H9 (cell line): ENCODE measurements at regions not wholly inside any gene's neighbourhood (a gene's known extent, or its start where the extent isn't known, plus 50 kb on each side); places are given as distances from the start of the nearest gene placed in this dataset.

Experiments used
- DNase-seq: peaks from one replicate; pipeline ENCODE4 v3.0.0-alpha.2; 2017
- H2AFZ ChIP-seq: one replicate; pipeline ENCODE4 v1.6.1; 2013; ENCODE audit warnings: mild to moderate bottlenecking, low read length, control low read depth, moderate library complexity
- H2AK5ac ChIP-seq: 2 replicates; pipeline ENCODE4 v1.6.1; 2013; ENCODE audit warnings: low read length, control low read depth, mixed read lengths; ENCODE audit not compliant: insufficient read length
- H2BK120ac ChIP-seq: one replicate; pipeline ENCODE4 v1.6.1; 2013; ENCODE audit warnings: low read depth, mild to moderate bottlenecking, low read length, control low read depth, inconsistent platforms; ENCODE audit not compliant: poor library complexity, severe bottlenecking
- H2BK12ac ChIP-seq: 2 replicates; pipeline ENCODE4 v1.6.1; 2013; ENCODE audit warnings: low read length, control low read depth, mixed read lengths, low read depth; ENCODE audit not compliant: insufficient read length
- H2BK15ac ChIP-seq: 2 replicates; pipeline ENCODE4 v1.6.1; 2013; ENCODE audit warnings: low read depth, low read length, control low read depth
- H2BK20ac ChIP-seq: one replicate; pipeline ENCODE4 v1.6.1; 2013; ENCODE audit warnings: low read depth, mild to moderate bottlenecking, low read length, control low read depth, inconsistent platforms; ENCODE audit not compliant: poor library complexity, severe bottlenecking
- H2BK5ac ChIP-seq: 2 replicates; pipeline ENCODE4 v1.6.1; 2013; ENCODE audit warnings: low read length, control low read depth, mixed read lengths; ENCODE audit not compliant: insufficient read length
- H3K14ac ChIP-seq: 2 replicates; pipeline ENCODE4 v1.6.1; 2013; ENCODE audit warnings: low read length, control low read depth; ENCODE audit not compliant: insufficient read depth
- H3K18ac ChIP-seq: 2 replicates; pipeline ENCODE4 v1.6.1; 2013; ENCODE audit warnings: low read depth, mild to moderate bottlenecking, mixed read lengths, low read length, control low read depth; ENCODE audit not compliant: insufficient read length
- H3K23ac ChIP-seq: 2 replicates; pipeline ENCODE4 v1.6.1; 2013; ENCODE audit warnings: low read length, control low read depth, mixed read lengths, low read depth; ENCODE audit not compliant: insufficient read length
- H3K23me2 ChIP-seq: 2 replicates; pipeline ENCODE4 v1.6.1; 2013; ENCODE audit warnings: low read depth, mild to moderate bottlenecking, mixed read lengths, low read length, control low read depth; ENCODE audit not compliant: insufficient read length, poor library complexity, severe bottlenecking
- H3K27ac ChIP-seq: 2 replicates; pipeline ENCODE4 v1.5.1; 2013; ENCODE audit warnings: low read length, control low read depth, mixed read lengths, low read depth; ENCODE audit not compliant: insufficient read length
- H3K27me3 ChIP-seq: 2 replicates; pipeline ENCODE4 v1.6.1; 2013; ENCODE audit warnings: low read length, control low read depth, inconsistent platforms; ENCODE audit not compliant: insufficient read depth
- H3K4ac ChIP-seq: 2 replicates; pipeline ENCODE4 v1.6.1; 2013; ENCODE audit warnings: low read depth, mild to moderate bottlenecking, control low read depth, inconsistent platforms, low read length, moderate library complexity
- H3K4me1 ChIP-seq: 2 replicates; pipeline ENCODE4 v1.6.1; 2013; ENCODE audit warnings: low read length, control low read depth, inconsistent platforms; ENCODE audit not compliant: insufficient read depth
- H3K4me2 ChIP-seq: 2 replicates; pipeline ENCODE4 v1.6.1; 2013; ENCODE audit warnings: low read length, control low read depth, mixed read lengths; ENCODE audit not compliant: insufficient read length, insufficient read depth
- H3K56ac ChIP-seq: 2 replicates; pipeline ENCODE4 v1.6.1; 2013; ENCODE audit warnings: low read depth, mild to moderate bottlenecking, mixed read lengths, low read length, control low read depth; ENCODE audit not compliant: insufficient read length
- H3K79me1 ChIP-seq: 2 replicates; pipeline ENCODE4 v1.6.1; 2013; ENCODE audit warnings: low read depth, mild to moderate bottlenecking, moderate library complexity, low read length, control low read depth, inconsistent platforms; ENCODE audit not compliant: insufficient read depth, poor library complexity, severe bottlenecking
- H3K79me2 ChIP-seq: 2 replicates; pipeline ENCODE4 v1.6.1; 2013; ENCODE audit warnings: low read length, control low read depth, inconsistent platforms; ENCODE audit not compliant: insufficient read depth
- H3K9ac ChIP-seq: 2 replicates; pipeline ENCODE4 v1.6.1; 2013; ENCODE audit warnings: low read length, control low read depth, mixed read lengths; ENCODE audit not compliant: insufficient read length; ENCODE audit errors: extremely low read depth
- H3K9me3 ChIP-seq: one replicate; pipeline ENCODE4 v1.6.1; 2013; ENCODE audit warnings: low read depth, low read length, inconsistent platforms; ENCODE audit not compliant: control insufficient read depth
- H3T11ph ChIP-seq: one replicate; pipeline ENCODE4 v1.6.1; 2013; ENCODE audit warnings: mild to moderate bottlenecking, low read length, control low read depth, inconsistent platforms
- H4K20me1 ChIP-seq: one replicate; pipeline ENCODE4 v1.6.1; 2013; ENCODE audit not compliant: control insufficient read depth, insufficient read length, insufficient read depth
- H4K5ac ChIP-seq: 2 replicates; pipeline ENCODE4 v1.6.1; 2013; ENCODE audit warnings: low read depth, mild to moderate bottlenecking, mixed read lengths, low read length, control low read depth; ENCODE audit not compliant: insufficient read length
- H4K8ac ChIP-seq: replicated peaks from 2 replicates; pipeline ENCODE4 v1.6.1; 2013; ENCODE audit warnings: low read length, control low read depth, mixed read lengths, low read depth; ENCODE audit not compliant: insufficient read length
- H4K91ac ChIP-seq: 2 replicates; pipeline ENCODE4 v1.6.1; 2013; ENCODE audit warnings: low read depth, mild to moderate bottlenecking, moderate library complexity, mixed read lengths, low read length, control low read depth; ENCODE audit not compliant: insufficient read length
- H3K27ac Mint-ChIP-seq, 3 experiments: 2 replicates in 2 of 3; 3 replicates in 1 of 3; pipeline ENCODE4 v1.8.0; 2020 to 2021; ENCODE audit warnings: mixed read lengths in 3 of 3, mild to moderate bottlenecking in 1 of 3, moderate library complexity in 1 of 3
- H3K27me3 Mint-ChIP-seq: 2 replicates; pipeline ENCODE4 v1.8.0; 2021; ENCODE audit warnings: low read depth, mild to moderate bottlenecking, moderate library complexity, mixed read lengths
- H3K36me3 Mint-ChIP-seq, 3 experiments: 2 replicates in 2 of 3; 3 replicates in 1 of 3; pipeline ENCODE4 v1.8.0; 2020 to 2021; ENCODE audit warnings: low read depth in 3 of 3, mixed read lengths in 3 of 3; ENCODE audit not compliant: insufficient read depth in 1 of 3
- H3K4me1 Mint-ChIP-seq, 2 experiments: 2 replicates each; pipeline ENCODE4 v1.8.0; 2020; ENCODE audit warnings: mixed read lengths in 2 of 2
- H3K4me3 Mint-ChIP-seq, 2 experiments: 2 replicates in 1 of 2; 3 replicates in 1 of 2; pipeline ENCODE4 v1.8.0; 2020 to 2021; ENCODE audit warnings: mild to moderate bottlenecking in 2 of 2, mixed read lengths in 2 of 2, moderate library complexity in 1 of 2
- H3K9me3 Mint-ChIP-seq, 2 experiments: 2 replicates in 1 of 2; 3 replicates in 1 of 2; pipeline ENCODE4 v1.8.0; 2020; ENCODE audit warnings: mild to moderate bottlenecking in 2 of 2, mixed read lengths in 2 of 2, moderate library complexity in 1 of 2
- WGBS: extraction: QIAGEN DNeasy Blood & Tissue Kit; methylation state at CpG from one replicate; pipeline ENCODE4 v1.1.7; 2013; ENCODE audit warnings: missing lambda C conversion rate, low lambda C conversion rate, mixed read lengths; ENCODE audit not compliant: insufficient read length; ENCODE audit errors: extremely low coverage; 5-methylcytosine and 5-hydroxymethylcytosine counted together
- TF ChIP-seq, protein P1 (sequence below): fragments of 200-600 bp; sonication (generic); conservative IDR thresholded peaks from 3 replicates; pipeline ENCODE4 v1.8.0; 2021; ENCODE audit warnings: antibody characterized with exemption, mild to moderate bottlenecking

DNA sequence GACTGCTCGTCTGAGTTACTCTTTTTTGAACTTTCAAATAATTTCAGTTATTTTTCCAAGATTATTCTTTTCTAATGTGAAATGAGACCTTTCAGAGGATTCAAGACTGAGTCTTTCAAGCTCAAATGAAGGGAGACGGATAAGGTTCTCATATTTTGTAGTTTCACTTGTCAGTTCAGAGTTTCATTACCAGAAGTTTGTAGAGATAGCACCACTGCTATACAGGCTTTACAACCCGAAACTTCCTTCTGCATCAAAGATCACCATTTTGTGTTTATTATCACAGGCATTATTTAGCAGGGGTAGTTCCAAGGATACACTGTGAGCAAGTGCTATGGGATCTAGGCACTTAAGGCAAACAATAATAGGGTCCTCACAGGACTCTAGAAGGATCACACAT lies 74.7 kb upstream of the EPHA7 start:
- Histone ChIP-seq H2BK20ac (no peak overlapping the region), H4K91ac (no peak overlapping the region), H3K23me2 (no peaks in the 10 kb centered on the region), H3K79me1 (no peaks in the 10 kb centered on the region), H3K79me2 (no peaks in the 10 kb centered on the region), H2AFZ (no peak overlapping the region), H3K14ac (no peak overlapping the region), H3K9me3 (no peaks in the 10 kb centered on the region), H3K4me2 (no peak overlapping the region), H4K20me1 (no peaks in the 10 kb centered on the region), H4K5ac (no peak overlapping the region), H3K18ac (no peak overlapping the region), H3K9ac (no peak overlapping the region), H3K4ac (no peak overlapping the region), H2BK120ac (no peak overlapping the region), H2BK15ac (no peak overlapping the region), H3K27ac (no peak overlapping the region), H3K27me3 (no peaks in the 10 kb centered on the region), H2BK12ac (no peak overlapping the region), H4K8ac (no peak overlapping the region), H2AK5ac (no peak overlapping the region), H3K23ac (no peak overlapping the region), H3K4me1 (no peaks in the 10 kb centered on the region), H3K56ac (no peak overlapping the region), H2BK5ac (no peak overlapping the region), H3T11ph (no peak overlapping the region)
- no peaks in the 10 kb centered on the region for H3K4me1 Mint-ChIP-seq
- TF ChIP-seq, protein P1, sequence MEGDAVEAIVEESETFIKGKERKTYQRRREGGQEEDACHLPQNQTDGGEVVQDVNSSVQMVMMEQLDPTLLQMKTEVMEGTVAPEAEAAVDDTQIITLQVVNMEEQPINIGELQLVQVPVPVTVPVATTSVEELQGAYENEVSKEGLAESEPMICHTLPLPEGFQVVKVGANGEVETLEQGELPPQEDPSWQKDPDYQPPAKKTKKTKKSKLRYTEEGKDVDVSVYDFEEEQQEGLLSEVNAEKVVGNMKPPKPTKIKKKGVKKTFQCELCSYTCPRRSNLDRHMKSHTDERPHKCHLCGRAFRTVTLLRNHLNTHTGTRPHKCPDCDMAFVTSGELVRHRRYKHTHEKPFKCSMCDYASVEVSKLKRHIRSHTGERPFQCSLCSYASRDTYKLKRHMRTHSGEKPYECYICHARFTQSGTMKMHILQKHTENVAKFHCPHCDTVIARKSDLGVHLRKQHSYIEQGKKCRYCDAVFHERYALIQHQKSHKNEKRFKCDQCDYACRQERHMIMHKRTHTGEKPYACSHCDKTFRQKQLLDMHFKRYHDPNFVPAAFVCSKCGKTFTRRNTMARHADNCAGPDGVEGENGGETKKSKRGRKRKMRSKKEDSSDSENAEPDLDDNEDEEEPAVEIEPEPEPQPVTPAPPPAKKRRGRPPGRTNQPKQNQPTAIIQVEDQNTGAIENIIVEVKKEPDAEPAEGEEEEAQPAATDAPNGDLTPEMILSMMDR: no peak
- no CpG with 5 or more reads among the region's 3 CpGs for WGBS
- H3K27ac Mint-ChIP-seq: no peak overlapping the region
- DNase-seq: no peak
- no peaks in the 10 kb centered on the region for H3K27me3 Mint-ChIP-seq
- H3K4me3 Mint-ChIP-seq: no peak overlapping the region
- H3K9me3 Mint-ChIP-seq: no peaks in the 10 kb centered on the region
- H3K36me3 Mint-ChIP-seq: no peaks in the 10 kb centered on the region
